HuH-7 (cell line): ENCODE measurements at regions not wholly inside any gene's neighbourhood (a gene's known extent, or its start where the extent isn't known, plus 50 kb on each side); places are given as distances from the start of the nearest gene placed in this dataset.
"Not testable (repeated sequence)": the region's sequence is repeated elsewhere in the genome, so short reads cannot be mapped to it uniquely, and the experiment has no call there.

Source experiments
- DNase-seq: peaks from one replicate; pipeline ENCODE4 v3.0.0; 2011; ENCODE audit warnings: low spot score

DNA sequence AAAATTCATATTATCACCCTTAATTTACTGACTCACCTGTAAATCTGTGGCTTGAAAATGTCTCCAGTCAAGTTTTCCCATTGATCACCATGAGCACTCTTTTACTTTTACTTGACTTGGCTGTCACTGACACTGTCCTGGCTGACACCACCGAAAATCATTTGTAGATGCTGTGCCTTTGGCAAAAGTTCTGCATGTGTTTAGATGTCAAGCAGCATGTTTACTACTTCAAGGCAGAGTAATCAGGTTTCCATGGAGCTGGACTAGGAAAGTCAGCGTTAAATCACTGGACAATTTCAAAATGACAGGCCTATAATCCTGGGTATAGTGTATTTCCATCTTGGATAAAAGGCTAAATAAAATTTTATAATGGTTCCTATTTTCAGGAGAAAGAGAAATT is 1530.6 kb upstream of the CDH6 start:
- no peak for DNase-seq

DNA sequence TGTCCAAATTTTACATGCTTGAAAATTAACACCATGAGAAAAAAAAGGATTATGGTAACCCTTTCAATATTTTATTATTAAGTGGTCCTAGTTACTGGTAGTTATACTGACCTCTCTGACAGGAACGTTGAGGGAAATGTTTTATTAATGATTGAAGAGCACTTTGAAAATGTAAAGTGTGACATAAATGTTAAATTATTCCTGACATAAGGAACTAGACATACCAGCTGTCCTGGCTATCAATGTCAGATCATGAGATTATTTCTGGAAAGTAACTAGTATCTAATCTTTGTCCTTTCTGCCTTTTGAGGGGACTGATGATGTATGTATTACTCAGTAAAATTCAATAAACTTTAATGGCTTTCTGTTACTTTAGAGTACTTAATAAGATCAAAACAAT is 1538.5 kb upstream of the CDH6 start:
- no peak for DNase-seq

DNA sequence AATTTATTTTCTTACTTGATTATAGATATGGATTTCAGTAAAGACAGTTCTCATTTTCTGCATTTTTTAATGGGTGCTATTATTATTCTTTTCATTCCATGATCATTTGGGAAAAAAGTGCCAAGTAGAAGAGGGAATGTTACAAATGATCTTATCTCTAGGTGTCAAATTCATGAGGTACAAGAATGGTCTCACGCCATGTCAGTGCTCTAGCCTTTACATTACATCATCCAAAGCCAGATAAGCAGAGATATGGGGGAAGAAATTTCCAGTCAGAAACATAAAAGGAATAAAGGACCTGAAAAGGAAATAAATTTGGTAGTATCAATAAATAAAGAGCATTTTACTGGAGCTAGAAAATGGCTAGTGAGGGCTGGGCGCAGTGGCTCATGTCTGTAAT is 1544.2 kb upstream of the CDH6 start:
- DNase-seq, result no peak

DNA sequence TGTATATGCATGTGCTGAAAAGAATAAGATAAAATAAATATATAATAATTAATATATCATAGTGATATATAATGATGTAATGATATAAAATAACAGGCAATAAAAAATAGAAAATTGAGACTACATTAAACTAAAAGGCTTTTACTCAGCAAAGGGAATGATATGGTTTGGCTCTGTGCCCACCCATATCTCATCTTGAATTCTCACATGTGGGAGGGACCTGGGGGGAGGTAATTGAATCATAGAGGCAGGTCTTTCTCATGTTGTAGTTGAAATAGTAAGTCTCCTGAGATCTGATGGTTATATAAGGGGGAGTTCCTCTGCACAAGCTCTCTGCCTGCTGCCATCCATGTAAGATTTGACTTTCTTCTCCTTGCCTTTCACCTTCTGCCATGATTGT is 1550.9 kb upstream of the CDH6 start:
- no peak for DNase-seq

DNA sequence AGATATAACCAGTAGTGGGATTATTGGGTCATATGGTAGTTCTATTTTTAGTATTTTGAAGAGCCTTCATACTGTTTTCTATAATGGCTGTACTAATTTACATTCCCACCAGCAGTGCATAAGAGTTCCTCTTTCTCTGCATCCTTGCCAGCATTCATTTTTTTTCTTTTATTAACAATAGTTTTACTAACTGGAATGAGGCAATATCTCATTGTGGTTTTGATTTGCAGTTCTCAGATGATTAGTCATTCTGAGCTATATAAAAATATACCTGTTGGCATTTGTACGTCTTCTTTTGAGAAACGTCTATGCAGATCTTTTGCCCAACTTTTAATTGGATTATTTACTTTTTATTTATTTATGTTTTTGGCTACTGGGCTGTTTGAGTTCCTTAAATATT is 1579.3 kb upstream of the CDH6 start:
- no peak for DNase-seq

DNA sequence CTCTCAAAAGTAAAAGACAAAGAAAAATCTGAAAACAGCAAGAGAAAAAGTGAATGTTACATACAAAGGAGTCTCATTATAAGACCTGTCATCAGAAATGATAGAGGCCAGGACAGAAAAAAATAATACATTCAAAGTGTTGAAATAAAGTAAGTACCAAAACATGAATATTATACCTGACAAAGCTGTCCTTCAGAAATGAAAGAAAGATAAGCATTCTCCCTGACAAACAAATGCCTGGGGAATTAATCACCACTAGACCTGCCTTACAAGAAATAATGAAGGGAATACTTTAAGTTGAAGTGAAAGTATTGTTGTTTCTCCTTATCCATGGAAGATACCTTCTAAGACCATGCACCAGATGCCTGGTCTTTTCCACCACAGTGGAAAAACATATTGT is 1605.2 kb upstream of the CDH6 start:
- no peak for DNase-seq

DNA sequence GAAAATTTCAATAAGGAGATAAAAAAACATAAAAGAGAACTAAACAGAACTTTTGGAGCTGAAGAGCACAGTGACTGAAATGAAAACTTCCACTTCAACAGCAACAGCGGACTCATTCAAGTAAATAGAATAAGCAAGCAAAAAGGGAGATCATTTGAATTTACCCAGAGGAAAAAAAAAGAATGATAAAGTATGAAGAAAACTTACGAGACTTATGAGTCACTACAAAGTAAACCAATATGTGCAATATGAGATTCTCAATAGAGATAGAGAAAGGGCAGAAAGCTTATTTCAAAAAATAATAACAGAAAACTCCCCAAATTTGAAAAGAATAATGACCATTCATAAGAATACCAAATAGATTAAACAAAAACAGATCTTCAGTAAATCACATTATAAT is 1605.7 kb upstream of the CDH6 start:
- DNase-seq, result no peak

DNA sequence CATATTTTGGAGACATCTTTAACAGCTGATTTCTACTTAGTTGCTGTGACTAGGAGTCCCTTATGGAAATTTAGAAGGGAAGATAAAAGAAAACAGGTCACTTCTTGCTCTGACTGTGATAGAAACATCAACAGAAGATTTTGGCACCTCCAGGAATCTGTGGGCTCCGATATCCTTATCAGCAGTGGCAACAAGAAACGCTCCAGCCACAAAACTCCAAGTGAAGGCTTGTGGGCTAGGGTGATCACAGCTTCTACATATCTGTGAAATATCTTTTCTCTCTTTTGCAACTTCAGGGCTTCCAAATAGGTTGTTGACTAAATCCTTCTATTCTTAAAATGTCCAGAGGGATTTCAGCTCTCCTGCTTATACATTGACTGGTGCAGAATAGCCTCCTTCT is 1625.5 kb upstream of the CDH6 start:
- DNase-seq, result no peak

DNA sequence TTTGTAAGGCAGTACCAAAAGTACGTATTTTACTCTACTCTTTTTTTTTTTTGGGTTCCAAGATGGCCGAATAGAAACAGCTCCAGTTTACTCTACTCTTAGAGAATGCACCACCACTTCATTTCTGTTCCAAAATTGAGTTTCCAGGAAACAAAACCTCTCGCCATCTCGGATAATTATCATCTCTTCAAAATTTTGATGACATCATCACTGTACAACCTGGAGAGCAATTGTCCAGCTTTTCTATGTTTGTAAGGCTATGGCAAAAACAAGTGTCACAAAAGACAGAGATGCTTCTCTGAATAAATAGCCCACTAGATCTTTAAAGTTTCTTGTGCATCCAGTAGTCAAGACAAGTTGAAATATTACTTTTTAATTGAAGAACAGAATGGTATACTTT is 1631.9 kb upstream of the CDH6 start:
- DNase-seq, result no peak

DNA sequence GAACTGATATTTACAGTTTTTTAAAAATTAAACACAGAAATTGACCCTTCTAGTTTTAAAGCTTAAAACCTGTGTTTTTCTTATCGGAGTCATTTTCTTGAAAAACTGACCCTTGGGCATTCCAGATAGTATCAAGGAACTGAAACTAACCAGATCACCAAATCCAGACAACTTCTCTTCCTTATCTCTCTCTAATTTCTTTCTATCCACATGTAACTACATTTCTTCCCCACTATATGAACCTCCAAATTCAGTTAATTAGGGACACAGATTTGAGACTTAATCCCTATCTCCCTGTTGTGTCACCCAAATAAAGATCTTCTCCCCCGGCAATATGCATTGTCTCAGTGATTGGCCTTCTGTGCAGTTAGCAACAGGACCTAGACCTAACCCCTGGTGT is 1643.0 kb upstream of the CDH6 start:
- DNase-seq, result no peak

DNA sequence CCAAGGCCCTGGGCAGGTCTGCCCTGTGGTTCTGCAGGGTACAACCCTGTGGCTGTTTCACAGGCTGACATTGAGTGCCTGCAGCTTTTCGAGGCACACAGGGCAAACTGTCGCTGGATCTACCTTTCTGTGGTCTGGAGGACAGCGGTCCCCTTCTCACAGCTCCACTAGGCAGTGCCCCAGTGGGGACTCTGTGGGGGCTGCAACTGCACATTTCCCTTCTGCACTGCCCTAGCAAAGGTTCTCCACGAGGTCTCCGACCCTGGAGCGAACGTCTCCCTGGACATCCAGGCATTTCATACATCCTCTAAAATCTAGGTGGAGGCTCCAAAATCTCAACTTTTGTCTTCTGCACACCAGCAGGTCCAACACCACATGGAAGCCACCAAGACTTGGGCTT is 1645.2 kb upstream of the CDH6 start:
- no peak for DNase-seq

DNA sequence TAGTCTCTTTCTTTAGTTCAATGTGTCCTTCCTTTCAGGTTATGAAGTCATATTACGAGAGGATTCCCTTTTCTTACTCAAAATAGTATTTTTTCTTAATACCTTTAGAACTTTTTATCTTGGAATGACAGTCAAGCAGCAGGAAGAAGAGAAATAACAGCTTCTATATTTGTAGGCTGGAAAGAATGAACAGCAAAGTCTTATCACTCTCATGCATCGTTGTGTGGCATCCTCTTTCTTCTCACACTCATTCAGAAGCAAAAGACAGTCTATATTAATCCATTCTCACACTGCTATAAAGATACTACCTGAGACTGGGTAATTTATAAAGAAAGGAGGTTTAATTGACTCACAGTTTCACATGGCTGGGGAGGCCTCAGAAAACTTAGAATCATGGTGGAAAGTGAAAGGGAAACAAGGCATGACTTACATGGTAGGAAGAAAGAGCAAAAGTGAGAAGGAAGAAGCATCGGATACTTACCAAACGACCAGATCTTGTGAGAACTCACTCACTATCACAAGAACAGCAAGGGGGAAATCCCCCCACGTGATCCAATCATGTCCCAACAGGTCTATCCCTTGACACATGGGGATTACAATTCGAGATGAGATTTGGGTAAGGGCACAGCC is 1646.1 kb upstream of the CDH6 start:
- DNase-seq, result no peak

DNA sequence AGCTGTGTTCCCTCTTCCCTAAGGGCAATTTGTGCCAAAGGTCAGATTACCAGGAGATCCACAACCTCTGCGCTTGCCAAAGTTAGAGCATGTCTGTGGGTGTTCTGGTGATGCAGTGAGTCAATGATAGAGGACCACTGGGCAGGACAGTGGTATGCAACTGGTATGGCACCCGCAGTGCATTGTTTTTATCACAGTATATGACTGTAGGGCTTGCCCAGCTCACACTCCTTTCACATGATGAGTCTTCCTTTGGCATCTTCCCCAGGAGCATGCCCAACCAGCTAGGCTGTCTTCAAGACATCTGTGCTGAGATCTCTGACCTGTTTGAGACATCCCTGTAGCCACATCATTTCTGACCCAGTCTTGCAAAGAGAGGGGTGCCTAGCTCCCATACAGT is 1650.0 kb upstream of the CDH6 start:
- DNase-seq, result no peak

DNA sequence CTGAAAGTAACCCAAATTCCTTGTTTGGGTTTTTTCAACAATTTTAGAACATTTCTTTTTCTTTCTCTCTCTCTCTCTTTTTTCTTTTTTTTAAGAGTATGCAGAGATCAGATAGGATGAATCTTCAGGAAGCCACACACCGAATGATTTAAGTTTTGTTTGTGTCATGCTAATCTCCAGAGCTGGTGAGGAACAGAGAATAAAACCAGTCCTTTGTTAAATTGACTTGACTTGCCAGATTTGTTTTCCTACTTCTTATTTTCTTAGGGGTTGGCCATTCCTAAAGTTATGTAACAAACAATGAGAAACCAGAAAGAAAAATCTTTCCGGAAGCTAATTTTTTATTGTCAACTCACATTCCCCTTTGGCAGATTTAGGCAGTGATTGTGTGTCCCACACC is 1669.3 kb upstream of the CDH6 start:
- no peak for DNase-seq

DNA sequence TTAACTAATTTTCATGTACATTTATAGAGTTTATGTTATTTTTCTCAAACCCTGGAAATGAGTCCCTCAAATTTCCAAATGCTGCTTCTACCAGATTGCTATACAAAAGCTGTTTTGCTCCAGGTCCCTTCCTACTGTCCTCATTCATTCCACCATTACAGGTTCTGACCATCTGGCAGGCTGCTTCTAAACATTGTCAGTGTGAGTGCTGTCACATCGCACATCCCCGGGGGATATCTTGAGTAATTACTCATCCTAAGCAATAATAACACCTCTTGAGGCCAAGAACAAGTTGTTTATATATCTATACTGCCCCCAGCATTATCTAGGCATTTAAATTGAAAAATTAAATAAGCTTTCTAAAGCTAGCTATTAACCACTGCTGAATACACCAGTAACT is 1675.3 kb upstream of the CDH6 start:
- no peak for DNase-seq

DNA sequence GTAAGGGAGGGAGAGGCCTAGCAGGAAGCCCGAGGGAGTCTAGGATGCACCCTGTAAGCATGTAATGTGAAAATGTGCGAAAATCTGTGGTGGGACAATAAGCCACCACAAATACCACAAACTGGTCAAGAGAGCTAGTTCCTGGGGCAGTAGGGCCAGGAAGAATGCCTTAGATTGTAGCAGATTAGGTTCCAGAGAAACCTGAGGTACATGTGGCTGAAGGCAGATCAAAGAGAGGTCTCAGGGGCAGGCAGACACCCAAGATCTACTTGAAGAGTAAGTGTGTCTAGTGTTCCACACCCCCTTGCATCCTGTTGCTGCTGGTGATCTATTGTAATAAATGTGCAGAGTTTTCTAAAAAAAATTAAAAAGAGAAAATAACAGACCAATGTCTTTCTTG is 1677.3 kb upstream of the CDH6 start:
- no peak for DNase-seq

DNA sequence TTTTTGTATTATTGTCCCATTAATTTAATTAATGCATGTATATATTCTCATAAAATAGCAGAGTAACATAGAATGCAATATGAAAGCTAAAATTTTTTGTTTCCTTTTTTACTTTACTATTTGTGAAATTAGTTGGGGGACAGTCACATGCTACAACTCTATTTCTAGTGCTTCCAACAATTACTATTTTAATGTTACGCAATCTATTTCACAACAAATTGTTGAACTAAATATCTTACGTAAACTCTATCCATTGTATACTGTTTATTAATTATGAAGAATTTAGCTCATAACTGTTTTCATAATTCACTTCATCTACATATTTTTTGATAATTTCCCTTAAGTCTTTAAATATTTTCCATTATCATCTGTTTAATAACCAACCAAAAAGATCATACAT is 1685.4 kb upstream of the CDH6 start:
- no peak for DNase-seq

DNA sequence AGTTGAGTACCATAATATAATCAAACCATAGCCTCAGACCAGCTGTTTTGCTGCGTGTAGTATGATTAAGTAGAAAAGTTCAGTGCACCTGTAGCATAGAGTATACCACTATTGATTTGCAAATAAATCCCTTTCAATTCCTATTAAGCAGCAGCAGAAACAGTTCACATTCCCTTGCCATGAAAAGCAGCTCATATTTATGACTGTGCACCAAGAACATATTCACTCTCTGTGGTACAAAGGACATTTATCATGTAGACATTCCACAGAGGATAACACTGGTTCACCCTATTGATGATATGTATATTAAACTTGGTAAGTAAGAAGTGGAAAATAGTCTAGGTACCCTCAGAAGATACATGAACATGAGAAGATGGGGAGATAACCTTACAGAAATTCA is 1689.1 kb upstream of the CDH6 start:
- no peak for DNase-seq

DNA sequence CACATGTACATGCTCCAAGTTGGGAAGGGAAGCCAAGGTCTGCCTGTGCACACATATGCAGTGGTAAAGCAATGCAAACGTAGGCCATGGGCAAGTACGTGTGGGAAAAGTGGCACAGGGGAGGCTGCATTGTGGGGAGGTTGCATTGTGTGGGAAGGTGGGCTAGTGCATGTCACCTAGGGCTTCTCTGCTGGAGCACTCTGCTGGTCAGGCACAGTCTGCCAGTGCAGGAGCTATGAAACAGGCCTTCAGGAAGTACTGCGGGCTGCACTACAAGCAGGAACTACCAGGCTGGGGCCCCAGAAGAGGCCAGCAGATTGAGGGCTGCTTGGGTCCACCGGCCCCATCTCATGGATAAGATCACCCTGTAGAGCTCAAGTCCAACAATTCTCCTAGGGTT is 1694.6 kb upstream of the CDH6 start:
- DNase-seq, result no peak

DNA sequence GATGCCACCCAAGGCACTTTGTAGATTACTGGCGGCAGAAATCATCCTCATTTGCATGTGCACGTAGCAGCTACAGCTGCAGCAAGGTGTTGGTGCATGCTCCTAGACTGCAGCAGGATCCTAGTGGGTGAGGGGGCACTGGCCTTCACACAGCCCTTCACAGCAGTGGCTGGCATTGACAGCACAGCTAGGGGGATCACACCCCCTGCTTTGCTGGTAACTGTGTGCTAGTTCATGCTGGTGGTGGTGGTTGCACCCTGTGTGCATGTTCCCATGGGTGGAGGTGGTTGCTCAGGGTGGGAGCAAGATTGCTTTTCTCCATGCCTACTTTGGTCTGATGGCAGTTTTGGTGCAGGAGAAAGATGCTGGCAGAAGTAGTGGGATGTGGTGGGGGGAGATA is 1695.1 kb upstream of the CDH6 start:
- DNase-seq, result no peak

DNA sequence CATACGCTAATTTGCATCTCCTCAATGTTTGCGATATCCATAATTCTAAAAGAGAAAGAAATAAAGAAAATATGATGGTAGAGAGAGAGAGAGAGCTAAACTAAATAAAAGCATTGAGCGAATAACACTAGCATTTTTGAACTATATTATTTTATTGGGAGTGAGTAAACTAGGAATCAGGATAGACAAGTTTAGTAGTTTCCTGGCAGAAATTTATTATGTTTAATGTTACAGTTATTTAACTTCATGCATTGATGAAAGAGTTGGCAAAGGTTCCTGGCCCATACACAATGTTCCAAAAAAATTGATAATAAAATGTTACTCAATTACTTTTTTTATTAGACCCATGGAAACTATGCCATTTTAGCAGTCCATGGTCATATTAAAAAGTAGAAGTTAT is 1708.2 kb upstream of the CDH6 start:
- no peak for DNase-seq

DNA sequence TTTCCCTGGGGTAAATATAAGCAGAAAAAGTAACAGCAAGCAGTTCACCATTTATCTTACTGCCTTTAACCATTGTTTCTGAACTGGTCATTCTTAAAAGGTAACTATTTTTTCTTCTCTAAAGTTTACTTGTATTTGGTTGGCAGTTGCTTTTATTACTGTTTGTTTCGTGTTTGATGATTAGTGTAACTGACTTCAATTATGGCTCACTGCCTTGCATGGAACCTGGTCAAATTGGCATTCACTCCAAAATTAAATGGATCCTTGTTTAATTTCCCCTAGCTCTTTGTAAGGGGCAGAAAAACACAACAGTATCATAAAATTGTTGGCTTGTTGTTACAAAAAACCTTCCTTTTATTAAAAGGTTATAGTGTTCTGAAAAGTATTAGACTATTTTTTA is 1723.9 kb upstream of the CDH6 start:
- DNase-seq, result no peak

DNA sequence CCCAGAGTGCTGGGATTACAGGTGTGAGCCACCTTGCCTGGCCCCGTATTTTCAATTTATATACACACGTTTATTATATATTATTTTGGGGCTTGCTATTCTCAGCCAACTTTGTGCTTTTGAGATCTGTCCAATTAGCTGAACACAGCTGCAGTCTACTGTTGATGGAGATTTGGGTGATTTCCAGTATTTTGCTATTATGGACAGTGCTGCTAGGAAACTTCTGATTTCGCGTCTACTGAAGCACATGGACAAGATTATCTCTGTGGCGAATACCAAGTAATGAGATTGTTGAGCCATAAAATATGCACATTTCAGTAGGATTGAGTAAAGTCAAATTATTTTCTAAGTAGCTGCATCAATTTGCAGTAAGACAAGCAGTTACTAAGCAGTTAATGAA is 1731.2 kb upstream of the CDH6 start:
- DNase-seq, result no peak

DNA sequence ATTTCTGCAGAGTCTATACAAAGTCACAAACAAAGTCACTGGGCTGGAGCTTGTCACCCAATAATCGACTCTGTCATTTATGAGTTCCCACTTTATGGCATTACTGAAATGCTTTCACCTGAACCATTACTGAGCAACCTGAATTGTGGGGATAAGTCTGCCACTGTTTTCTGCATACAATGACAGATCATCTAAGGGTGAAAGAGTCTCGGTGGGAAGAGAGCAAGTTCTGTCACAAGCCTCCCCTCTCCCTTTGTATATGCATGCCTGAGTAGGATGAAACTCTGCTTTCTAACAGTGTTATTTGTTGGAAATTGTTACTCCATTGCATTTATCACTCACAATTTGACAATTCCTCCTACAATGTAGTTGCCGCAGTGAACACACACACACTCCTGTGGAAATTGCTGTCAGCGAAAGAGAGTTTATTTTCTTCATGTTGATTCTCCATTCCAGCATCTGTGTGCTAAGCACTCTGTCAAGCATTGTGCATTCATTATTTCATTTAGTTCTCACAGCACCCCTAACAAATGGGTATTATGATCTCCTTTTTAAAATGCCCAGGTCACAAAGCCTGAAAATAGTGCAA is 1732.4 kb upstream of the CDH6 start:
- no peak for DNase-seq

DNA sequence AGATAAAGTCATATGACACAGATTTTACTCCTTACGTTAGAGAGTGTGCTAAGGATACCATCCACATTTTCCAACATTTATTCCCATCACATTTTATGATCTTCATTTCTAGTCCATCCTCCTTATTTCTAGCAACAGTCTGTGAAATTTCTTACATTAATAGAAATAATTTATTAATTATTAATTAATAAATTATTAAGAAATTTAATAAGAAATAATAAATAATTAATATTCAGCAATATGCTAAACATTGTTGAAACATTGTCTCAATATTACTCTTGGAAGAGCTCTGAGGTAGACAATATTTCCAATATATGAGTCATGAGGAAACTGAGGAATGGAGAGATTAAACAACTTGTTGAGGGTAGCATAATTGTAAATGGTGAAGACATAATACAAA is 1742.5 kb upstream of the CDH6 start:
- not testable (repeated sequence) for DNase-seq
